ENCODE measurements at regions not wholly inside any gene's neighbourhood (a gene's known extent, or its start where the extent isn't known, plus 50 kb on each side); places are given as distances from the start of the nearest gene placed in this dataset.

GRCh38 chrX:2607113-2607512 is 84.0 kb upstream of the CD99 start:
- no peak for FAIRE-seq

- no peak for FAIRE-seq
Measured at GRCh38 chrX:2600564-2600963, 90.5 kb upstream of the CD99 start.

- FAIRE-seq, result no peak
Measured at GRCh38 chrX:2596555-2597255, 94.4 kb upstream of the CD99 start.

GRCh38 chrX:2596045-2596444 is 95.0 kb upstream of the CD99 start:
- FAIRE-seq, result no peak

- FAIRE-seq, result no peak
Measured at GRCh38 chrX:2595258-2595657, 94.5 kb upstream of the DHRSX start.

GRCh38 chrX:2594491-2594890 is 93.7 kb upstream of the DHRSX start:
- no peak for FAIRE-seq

- FAIRE-seq, result no peak
Measured at GRCh38 chrX:2592279-2592678, 91.5 kb upstream of the DHRSX start.

- FAIRE-seq, result no peak
Measured at GRCh38 chrX:2589186-2590020, 88.6 kb upstream of the DHRSX start.

- FAIRE-seq, result no peak
Measured at GRCh38 chrX:2588049-2588448, 87.3 kb upstream of the DHRSX start.

GRCh38 chrX:2587146-2587545 is 86.4 kb upstream of the DHRSX start:
- FAIRE-seq, result no peak

- FAIRE-seq, result no peak
Measured at GRCh38 chrX:2585158-2585470, 84.3 kb upstream of the DHRSX start.

GRCh38 chrX:2584251-2585157 is 83.7 kb upstream of the DHRSX start:
- no peak for FAIRE-seq

- no peak for FAIRE-seq
Measured at GRCh38 chrX:2583194-2584162, 82.7 kb upstream of the DHRSX start.

- FAIRE-seq, result no peak
Measured at GRCh38 chrX:2582667-2583066, 81.9 kb upstream of the DHRSX start.

GRCh38 chrX:2581296-2581695 is 80.5 kb upstream of the DHRSX start:
- no peak for FAIRE-seq

GRCh38 chrX:2578864-2579263 is 78.1 kb upstream of the DHRSX start:
- no peak for FAIRE-seq

- FAIRE-seq, result no peak
Measured at GRCh38 chrX:2577844-2578466, 77.2 kb upstream of the DHRSX start.

- no peak for FAIRE-seq
Measured at GRCh38 chrX:2576793-2577192, 76.0 kb upstream of the DHRSX start.

- no peak for FAIRE-seq
Measured at GRCh38 chrX:2574271-2574670, 73.5 kb upstream of the DHRSX start.

- FAIRE-seq, result no peak
Measured at GRCh38 chrX:2572740-2573139, 72.0 kb upstream of the DHRSX start.

- FAIRE-seq, result no peak
Measured at GRCh38 chrX:2568125-2568524, 67.3 kb upstream of the DHRSX start.

- no peak for FAIRE-seq
Measured at GRCh38 chrX:2566055-2566454, 65.3 kb upstream of the DHRSX start.
